ENCODE measurements at regions not wholly inside any gene's neighbourhood (a gene's known extent, or its start where the extent isn't known, plus 50 kb on each side); places are given as distances from the start of the nearest gene placed in this dataset.

DNA sequence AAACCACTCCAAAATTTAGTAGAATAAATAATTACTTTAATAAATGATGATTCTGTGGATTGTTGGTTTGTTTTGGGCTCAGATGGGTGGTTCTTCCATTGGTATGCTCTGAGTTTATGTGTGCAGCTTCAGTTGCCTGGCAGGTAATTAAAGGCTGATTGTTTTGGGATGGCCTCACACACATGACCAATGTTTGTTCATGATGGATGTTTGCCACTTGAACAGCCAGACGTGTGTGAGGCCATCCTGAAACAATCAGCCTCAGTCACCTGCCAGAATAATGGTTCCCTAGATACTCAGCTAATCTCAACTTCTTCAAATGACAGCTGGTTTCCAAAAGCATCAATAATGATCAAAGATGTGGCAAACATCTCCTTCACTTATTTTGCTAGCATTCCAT, 352.5 kb upstream of the GULP1 start:
- ChIA-PET POLR2A (ENCODE audit: low non-redundant PET) (no interaction called here), CTCF (no interaction called here)
- BruUV-seq (replicated peaks), result no TSS peak
- Histone ChIP-seq H3K27ac (ENCODE audit: low read depth, low read length, poor library complexity, severe bottlenecking) (no peak overlapping the region), H3K4me1 (ENCODE audit: insufficient read depth, low read length, poor library complexity, severe bottlenecking) (no peaks in the 10 kb centered on the region), H3K4me3 (ENCODE audit: low read depth, low read length, poor library complexity, severe bottlenecking) (no peak overlapping the region), H3K36me3 (ENCODE audit: insufficient read depth, low read length, poor library complexity, severe bottlenecking) (no peaks in the 10 kb centered on the region), H3K9me3 (ENCODE audit: low read depth, low read length, poor library complexity, severe bottlenecking) (no peaks in the 10 kb centered on the region), H3K27me3 (replicated peaks; ENCODE audit: insufficient read depth, low read depth, low read length, poor library complexity) (no peaks in the 10 kb centered on the region)
- intact Hi-C loops (cut with micrococcal nuclease; ENCODE audit: unreplicated experiment), result no loop called here
- DNase-seq (ENCODE audit: low spot score), result no peak
- TF ChIP-seq, protein P1, sequence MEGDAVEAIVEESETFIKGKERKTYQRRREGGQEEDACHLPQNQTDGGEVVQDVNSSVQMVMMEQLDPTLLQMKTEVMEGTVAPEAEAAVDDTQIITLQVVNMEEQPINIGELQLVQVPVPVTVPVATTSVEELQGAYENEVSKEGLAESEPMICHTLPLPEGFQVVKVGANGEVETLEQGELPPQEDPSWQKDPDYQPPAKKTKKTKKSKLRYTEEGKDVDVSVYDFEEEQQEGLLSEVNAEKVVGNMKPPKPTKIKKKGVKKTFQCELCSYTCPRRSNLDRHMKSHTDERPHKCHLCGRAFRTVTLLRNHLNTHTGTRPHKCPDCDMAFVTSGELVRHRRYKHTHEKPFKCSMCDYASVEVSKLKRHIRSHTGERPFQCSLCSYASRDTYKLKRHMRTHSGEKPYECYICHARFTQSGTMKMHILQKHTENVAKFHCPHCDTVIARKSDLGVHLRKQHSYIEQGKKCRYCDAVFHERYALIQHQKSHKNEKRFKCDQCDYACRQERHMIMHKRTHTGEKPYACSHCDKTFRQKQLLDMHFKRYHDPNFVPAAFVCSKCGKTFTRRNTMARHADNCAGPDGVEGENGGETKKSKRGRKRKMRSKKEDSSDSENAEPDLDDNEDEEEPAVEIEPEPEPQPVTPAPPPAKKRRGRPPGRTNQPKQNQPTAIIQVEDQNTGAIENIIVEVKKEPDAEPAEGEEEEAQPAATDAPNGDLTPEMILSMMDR (conservative IDR thresholded peaks at IDR 0.05; ENCODE audit: low read depth, low read length), result no peak
- no peak for TF ChIP-seq EZH2 (IDR thresholded peaks at IDR 0.05; ENCODE audit: borderline replicate concordance, low read depth, low read length, poor library complexity, severe bottlenecking)

DNA sequence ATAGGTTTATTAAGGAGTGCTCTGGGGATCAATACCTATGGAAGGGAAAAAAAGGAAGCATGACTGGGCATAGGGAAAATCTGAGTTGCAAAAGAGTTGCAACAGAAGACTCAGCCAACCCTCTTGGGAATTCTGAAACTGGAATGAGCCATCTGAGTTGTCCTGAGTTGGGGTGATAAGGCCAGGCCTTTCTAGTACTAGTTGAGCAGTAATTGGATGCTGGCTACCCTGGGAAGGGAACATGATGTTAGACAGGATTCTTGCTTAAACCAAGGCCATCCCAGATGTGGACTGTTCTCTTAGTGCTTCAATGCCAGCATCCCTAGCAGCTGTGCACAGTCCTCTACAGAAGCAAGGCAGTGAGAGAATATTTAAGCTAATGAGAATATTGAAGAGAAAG, 348.8 kb upstream of the GULP1 start:
- no TSS peak for BruUV-seq (replicated peaks)
- TF ChIP-seq EZH2 (IDR thresholded peaks at IDR 0.05; ENCODE audit: borderline replicate concordance, low read depth, low read length, poor library complexity, severe bottlenecking), result no peak
- TF ChIP-seq, protein P1 (conservative IDR thresholded peaks at IDR 0.05; ENCODE audit: low read depth, low read length), result no peak
- intact Hi-C loops (cut with micrococcal nuclease; ENCODE audit: unreplicated experiment), result no loop called here
- ChIA-PET POLR2A (ENCODE audit: low non-redundant PET) (no interaction called here), CTCF (no interaction called here)
- Histone ChIP-seq H3K36me3 (ENCODE audit: insufficient read depth, low read length, poor library complexity, severe bottlenecking) (no peaks in the 10 kb centered on the region), H3K9me3 (ENCODE audit: low read depth, low read length, poor library complexity, severe bottlenecking) (no peaks in the 10 kb centered on the region), H3K27ac (ENCODE audit: low read depth, low read length, poor library complexity, severe bottlenecking) (no peak overlapping the region), H3K4me3 (ENCODE audit: low read depth, low read length, poor library complexity, severe bottlenecking) (no peak overlapping the region), H3K4me1 (ENCODE audit: insufficient read depth, low read length, poor library complexity, severe bottlenecking) (no peaks in the 10 kb centered on the region), H3K27me3 (replicated peaks; ENCODE audit: insufficient read depth, low read depth, low read length, poor library complexity) (no peaks in the 10 kb centered on the region)
- no peak for DNase-seq (ENCODE audit: low spot score)

DNA sequence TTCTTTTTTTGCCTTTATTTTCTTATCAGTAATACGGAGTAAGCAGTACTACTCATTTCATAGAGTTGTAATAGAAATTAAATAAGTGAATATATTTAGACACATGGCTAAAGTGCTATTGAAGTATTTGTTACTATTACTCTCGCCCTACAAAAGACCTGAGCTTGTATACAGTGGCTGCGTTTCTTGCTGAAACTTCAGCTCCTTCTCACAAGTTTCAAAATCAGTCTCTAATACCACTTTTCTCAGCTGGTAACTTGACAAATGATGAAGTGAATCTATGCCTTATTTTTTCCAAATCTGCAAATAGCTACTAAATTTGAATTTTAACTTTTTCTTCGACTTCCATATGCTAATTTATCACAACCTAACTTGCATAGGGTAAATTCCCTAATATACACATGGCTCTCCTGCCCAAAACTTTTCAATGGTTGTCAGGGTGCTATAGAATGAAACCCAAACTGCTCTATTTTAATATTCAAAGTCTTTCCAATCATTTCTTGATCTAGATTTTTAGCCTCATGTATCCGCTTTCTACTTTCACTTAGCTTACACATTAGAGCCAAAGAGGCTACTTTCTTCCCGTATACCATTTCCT, 347.8 kb upstream of the GULP1 start:
- DNase-seq (ENCODE audit: low spot score), result no peak
- no peaks in the 10 kb centered on the region for H3K36me3 ChIP-seq (ENCODE audit: insufficient read depth, low read length, poor library complexity, severe bottlenecking)
- POLR2A ChIA-PET (ENCODE audit: low non-redundant PET), result no interaction called here
- no peaks in the 10 kb centered on the region for H3K27me3 ChIP-seq (replicated peaks; ENCODE audit: insufficient read depth, low read depth, low read length, poor library complexity)
- TF ChIP-seq EZH2 (IDR thresholded peaks at IDR 0.05; ENCODE audit: borderline replicate concordance, low read depth, low read length, poor library complexity, severe bottlenecking), result no peak
- TF ChIP-seq, protein P1 (conservative IDR thresholded peaks at IDR 0.05; ENCODE audit: low read depth, low read length), result no peak
- no peaks in the 10 kb centered on the region for H3K9me3 ChIP-seq (ENCODE audit: low read depth, low read length, poor library complexity, severe bottlenecking)
- CTCF ChIA-PET, result no interaction called here
- H3K4me3 ChIP-seq (ENCODE audit: low read depth, low read length, poor library complexity, severe bottlenecking), result no peak overlapping the region
- no peak overlapping the region for H3K27ac ChIP-seq (ENCODE audit: low read depth, low read length, poor library complexity, severe bottlenecking)
- H3K4me1 ChIP-seq (ENCODE audit: insufficient read depth, low read length, poor library complexity, severe bottlenecking), result no peaks in the 10 kb centered on the region
- intact Hi-C loops (cut with micrococcal nuclease; ENCODE audit: unreplicated experiment), result no loop called here
- no TSS peak for BruUV-seq (replicated peaks)

Measured in A673 (cell line).